ENCODE measurements at regions not wholly inside any gene's neighbourhood (a gene's known extent, or its start where the extent isn't known, plus 50 kb on each side); places are given as distances from the start of the nearest gene placed in this dataset.
"Not testable (repeated sequence)": the region's sequence is repeated elsewhere in the genome, so short reads cannot be mapped to it uniquely, and the experiment has no call there.

DNA sequence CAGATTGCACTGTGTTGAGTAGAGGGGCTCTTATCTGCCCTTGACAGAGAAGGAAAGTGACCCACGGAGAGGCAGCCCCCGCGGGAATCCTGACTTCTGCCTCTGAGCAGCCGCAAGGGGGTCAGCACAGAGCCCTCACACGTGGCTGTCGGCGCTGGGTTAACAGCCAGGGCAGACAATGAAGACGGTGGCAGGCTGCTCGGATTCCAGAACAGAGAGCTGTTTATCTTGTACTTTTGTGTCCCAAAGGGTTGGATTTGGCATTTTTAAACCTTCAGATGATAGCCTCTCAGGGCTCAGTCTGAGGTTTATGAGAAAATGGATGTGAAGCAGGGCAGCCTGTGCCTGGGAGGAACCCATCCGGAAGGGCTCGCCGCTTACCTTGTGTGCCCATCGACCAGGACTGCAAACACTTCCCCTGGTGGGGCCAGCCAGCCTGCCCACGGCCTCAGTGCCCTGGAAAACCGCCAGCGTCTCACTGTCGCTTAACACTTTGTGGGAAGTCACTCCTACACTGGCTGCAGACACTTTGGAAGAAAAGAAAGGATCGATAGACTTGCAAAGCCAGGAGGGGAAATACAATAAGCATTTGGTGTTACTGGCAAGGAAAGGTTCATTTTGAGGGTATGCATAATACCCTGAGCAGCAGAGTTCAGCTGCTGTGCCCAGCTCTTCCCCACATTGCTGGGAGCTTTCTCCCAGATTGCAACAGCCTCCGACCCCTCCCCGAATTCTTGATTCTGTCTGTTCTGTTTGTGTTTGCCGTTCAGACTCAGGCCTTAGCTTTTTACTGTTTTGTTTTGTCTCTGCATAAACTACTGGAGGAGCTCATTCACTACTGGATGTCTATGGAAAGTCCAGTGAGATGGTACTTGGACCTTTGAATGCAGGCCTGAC is 325.3 kb upstream of the MYT1L start:
- DNase-seq: peak in 15 of 56 donors; percentile 8 to 51 (median 38)

DNA sequence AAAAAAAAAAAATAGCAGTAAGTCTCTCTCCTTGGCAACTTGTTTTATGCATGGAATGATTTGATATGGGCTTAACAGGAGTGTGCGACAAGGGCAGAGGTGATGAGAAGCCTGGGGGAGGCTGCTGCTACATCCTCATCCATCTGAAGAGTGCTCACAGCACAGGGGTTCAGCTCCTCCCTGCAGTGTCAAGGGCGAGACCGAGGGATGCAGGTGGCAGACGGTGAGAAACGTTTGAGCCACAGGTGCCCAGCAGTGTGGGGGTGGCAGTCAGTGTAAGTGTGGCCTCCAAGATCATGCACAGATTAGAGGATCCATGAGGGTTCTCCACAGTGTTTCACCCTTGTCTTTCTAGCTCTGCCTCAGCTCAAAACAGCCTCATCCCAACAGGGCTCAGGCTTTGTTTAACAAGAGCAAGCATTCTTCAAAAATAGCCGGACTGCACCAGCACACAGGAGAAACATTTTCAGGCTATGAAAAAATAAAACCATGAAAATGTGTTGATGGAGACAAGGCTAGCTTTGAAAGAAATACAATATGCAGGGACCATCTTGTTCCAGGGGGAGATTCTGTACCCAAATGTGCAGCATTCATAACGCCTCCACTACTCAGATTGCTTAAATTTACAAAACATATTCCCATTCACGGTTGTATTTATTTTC is 324.5 kb upstream of the MYT1L start:
- DNase-seq: no peak

DNA sequence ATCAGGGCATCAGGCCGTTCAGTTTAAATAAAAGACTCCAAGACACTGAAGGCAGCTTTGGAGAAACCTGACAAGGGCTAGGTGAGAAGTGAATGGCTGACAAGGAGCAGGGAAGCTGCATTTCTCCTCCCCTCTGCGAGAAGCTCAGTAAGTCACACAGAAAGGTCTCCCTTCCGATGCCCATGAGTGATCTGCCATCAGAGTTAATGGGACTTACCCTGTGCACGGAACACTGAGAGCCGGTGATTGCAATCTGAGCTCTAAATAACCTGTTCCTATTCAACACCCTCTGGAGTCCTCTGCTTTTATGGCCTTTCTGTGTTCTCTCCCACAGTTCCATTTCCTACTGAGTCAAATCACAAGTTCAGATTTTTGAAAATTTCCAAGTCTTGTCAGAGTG is 322.2 kb upstream of the MYT1L start:
- DNase-seq: no peak

DNA sequence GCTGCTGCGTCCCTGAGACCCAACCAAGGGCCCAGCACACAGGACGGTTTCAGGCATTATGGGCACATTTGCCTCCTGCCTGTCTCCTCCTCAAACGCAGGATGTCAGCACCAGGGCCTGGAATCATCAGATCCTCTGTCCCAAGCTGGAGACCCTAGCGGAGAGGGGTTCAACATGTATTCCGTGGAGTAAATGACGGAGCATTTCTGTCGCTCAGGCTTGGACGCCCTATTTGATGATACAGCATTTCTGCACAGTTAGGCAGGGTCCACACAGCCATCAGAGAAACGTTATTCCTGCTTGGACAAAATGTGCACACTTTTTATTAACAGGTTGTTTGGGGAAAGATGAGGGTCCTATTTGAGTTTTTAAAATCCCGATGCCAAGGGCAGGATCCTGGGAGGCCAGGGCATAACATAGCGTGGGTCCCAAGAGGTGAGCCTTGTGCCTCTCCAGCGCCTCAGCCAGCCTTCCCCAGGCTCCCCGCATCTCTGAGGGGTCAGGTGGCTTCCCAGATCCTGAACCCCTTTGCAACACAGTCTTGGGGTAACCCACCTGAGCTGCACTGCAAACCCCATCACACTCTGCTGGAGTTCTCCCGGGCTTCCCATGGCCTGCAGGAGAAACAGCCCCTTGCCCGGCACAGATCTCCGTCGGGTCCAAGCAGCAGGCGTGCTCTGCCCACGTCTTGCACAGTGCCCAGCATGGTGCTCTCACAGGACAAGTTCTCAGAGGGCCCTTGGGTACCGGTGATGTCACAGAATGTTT is 319.7 kb upstream of the MYT1L start:
- no peak for DNase-seq

DNA sequence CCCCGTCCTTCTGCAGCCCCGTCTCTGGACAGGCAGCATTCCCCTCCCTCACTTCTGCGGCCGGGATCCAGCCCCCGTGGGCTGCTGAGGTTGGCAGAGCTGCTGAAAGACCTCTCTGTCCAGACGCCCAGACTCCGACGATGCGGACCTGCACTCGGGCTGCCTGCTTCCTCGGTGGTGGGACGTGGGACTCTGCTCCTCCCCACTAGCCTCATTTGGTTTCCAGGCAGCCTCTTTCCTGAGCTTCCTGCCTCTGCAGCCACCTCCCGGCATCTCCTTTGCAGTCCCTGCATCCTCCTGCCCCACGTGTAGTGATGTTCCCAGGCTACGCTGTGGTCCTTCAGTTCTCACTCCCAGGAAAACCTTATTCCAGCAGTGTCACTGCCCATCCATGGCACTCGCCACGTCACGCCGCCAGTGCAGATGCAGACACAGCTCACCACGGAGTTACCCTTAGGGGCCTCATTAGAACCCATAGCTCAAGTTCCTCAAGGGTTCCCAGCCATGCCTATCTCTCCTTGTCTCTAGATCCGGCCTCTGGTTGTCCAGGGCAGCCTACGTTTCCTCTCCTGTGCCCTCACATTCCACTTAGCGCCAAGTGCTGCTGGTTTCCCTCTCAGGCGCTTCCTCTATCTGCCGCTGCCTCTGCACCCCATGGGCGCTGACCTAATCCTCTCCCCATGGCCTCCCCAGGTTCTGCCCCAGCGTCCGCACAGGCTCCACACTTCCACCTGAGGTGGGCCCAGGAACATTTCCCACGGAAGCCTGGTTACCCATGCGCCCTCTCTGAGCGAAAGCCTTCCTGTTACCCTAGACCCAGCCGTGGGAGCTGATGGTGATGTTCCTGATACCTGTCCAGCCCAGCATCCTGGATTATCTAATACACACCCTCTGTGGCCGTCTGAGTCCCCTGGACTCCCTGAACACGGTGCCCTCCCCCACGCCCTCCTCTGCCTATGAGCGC is 318.3 kb upstream of the MYT1L start:
- DNase-seq: no peak

DNA sequence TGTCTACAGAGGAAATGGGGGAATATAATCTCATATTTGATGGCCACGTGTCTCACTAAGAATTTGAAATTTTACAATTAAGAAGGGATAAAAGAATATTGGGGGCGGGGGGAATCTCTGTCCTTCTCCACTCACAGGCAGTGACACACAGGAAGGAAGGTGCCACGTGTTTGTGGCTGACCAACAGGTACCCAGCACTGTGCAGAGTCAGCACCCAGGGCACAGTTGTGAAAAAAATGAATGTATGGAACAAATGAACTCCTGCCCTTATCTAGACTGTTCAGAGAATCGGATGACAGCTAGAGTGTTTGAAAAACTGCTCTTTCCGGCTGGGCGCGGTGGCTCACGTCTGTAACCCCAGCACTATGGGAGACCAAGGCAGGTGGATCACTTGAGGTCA is 317.0 kb upstream of the MYT1L start:
- DNase-seq: no peak

DNA sequence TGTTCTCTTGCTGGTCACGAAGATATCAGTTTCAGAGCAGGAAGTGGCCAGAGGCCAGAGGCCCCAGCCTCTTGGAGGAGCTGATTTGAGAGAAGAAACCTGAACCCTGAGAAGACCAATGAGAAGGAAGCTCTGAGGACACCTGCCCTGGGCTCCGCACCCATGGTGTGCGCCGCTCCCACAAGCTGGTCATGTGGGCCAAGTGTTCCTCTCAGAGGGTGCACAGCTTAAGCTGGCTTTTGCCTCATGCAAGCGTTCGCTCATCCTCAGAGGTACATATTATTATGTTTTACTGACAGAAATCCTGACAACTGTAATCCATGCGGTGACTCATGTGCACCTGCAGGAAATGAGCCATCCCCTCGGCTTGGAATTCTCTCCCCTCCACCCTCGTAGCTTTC is 316.1 kb upstream of the MYT1L start:
- peak in 22 of 56 donors; percentile 20 to 74 (median 48) for DNase-seq

DNA sequence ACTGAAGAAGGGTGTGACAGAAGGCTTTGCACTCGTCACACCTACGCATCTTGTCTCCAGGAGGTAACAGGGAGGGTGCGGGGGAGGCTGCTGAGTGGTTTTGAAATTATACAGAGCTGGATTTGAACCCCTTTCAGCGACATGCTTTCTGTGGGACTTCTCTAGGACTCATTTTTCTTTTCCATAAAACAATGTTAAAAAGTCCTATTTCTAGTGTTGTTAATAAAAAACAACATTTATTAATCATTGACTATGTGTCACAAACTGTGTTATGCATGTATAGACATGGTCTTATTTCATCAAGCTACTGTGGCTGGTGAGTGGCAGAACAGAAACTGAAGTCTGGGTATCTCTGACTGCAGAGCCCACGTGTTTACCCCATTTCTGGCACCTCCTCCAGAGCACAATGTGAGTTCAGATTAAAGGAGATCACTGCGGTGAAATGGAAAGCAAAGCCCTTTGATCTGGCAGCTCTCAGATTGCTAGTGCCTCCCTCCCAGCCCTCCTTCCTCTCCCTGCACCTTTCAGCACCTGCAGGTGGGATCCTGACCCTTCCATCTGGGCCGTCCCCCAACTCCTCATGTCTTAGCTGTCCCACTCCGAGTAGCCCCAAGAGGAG is 315.5 kb upstream of the MYT1L start:
- peak in 27 of 56 donors; percentile 17 to 82 (median 48) for DNase-seq

DNA sequence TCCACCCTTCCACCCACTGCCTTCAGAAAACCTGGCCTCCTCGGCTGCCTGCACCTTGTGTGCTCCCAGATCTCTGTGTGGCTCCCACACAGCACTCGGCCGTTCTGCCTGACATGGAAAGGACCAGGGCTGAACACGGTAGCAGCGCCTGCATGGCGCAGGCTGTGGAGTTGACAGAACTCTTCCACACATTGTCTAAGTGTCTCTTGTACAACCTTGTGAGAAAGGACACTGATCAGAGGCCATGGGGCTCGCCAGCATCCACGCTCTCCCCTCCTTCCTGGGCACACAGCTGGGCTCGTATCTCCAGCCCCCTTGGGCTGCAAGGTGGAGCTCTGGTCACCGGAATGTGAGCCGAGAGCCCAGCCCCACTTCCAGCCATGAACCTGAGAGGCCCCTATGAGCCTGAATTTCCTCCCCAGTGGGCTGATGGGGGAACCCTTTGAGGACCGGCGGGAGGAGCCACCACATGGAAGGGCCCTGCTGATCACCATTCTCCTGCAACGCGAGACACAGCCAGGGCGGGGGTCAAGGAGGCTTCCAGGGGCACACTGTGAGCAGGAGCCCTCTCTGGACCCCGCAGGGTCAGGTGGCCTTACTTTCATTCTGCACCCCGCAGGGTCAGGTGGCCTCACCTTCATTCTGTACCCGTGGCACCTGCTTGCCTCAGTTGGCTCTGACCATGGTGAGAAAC is 314.2 kb upstream of the MYT1L start:
- DNase-seq: no peak

DNA sequence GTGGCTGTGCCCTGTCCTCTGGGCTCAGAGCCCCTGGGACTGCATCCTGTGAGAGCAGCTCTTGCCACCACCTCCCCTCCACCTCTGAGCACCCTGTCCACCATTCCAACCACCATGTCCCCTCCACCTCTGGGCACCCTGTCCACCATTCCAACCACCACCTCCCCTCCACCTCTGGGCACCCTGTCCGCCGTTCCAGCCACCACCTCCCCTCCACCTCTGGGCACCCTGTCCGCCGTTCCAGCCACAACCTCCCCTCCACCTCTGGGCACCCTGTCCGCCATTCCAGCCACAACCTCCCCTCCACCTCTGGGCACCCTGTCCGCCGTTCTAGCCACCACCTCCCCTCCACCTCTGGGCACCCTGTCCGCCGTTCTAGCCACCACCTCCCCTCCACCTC is 313.7 kb upstream of the MYT1L start:
- DNase-seq: not testable (repeated sequence)

DNA sequence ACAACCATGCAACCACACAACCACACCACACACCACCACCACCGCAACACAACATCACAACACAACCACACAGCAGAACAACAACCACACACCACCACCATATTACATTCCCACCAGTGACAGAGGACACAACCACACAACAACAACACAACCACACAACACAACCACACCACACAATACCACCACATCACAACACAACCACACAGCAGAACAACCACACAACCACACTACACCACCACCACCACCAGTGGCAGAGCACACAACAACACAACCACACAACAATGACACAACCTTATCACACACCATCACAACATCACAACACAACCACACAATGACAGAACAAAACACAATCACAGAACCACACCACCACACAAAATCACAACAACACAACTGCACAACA is 313.0 kb upstream of the MYT1L start:
- DNase-seq: no peak

DNA sequence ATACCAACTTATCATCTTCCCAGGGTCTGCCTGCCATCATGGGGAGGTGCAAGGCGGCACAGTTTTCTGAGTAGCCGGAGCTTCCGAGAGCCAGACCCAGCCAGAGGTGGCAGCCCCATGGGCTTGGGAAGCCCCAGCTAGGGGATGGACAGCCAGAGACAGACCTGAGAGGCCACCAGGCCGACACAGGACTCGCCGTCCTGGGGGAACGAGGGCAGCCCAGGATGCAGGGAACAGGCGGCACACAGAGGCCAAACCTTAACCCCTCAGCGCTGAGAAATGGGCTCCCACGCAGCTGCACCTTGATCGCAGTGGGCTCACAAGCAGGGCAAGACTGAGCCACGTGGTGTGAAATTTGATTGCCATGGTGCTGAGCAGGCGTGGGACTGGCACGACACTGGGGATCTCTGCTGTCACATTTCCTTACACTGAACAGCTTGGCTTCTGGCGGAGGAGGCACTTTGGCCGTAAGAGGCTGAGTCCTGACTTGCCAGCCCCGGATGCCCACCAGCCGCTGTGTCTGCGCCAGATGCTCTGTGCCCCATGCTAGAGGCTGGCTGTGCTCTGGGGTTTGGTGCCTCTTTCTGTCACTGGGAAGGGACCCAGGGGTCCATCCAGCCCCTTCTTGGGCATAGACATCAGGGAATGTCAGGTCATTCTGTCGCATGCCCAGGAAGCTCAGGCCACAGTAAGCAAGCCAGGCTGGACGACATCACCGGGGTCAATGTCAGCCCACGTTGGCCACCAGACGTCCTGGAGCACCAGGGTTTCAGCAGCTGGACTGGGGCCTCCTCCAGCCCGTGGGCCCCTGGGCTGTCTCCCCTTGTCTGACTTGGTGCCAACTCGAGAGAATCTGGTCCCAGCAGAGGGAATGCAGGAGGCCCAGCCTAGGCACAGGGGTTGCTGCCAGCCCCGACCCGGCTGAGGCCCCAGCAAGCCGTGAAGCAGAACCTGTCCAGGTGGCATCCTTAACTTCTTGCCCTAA is 312.1 kb upstream of the MYT1L start:
- peak in 2 of 56 donors; percentile 13 to 32 for DNase-seq

DNA sequence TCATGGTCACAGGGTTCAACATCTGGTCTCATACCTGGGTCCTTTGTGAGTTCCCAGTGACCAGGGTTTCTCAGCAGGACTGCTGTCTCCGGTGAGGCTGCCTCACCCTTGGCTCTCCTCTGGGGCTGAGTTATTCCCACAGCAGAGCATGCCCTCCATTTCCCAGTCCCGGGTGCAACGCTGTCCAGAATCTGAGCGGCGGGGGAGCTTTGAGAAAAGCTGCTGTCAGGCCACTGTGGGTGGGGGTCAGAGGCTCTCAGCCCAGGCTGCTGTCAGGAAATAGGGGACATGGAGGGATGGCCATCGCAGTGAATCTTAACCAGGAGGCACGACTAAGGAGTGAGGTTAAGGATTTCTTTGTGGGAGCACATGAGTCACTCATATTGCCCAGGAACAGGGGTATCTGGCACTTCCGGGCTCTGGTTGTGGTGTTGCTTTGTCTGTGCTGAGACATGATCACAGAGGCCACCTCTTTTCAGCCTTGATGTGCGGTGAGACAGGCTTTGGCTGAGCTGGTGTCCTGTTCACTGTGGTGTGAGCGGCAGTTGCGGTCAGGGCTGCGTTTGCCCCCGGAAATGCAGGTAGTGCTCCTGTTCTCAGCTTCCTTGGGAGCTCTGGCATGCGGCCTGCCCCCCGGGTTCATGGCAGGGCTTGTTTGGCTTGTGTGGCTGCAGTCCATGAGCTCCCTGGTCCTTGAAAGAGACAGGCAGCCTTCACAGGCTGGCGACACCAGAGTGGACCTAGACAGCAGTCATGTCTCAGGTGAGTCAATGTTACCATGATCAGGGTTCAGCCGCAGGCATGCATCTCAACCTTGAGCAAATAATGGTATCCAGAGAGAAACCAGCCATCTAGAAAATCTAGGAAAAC is 310.7 kb upstream of the MYT1L start:
- no peak for DNase-seq

DNA sequence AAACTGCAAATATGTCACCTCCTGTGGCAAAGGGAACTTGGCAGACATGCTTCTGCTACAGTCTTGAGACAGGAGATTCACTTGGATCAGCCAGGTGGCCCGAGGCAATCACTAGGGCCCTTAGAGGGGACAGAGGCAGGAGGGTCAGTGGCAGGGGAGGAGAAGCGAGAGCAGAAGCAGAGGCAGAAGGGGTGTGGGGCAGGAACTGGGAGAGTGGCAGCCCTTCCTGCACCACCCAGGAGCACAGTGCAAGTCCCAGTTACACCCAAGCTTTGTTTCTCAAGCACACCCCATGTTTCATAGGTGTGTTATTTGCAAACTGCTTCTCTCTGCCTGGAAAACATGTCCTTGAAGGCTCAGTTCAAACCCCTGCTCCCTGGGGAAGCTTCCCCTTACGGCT is 309.7 kb upstream of the MYT1L start:
- DNase-seq: no peak

DNA sequence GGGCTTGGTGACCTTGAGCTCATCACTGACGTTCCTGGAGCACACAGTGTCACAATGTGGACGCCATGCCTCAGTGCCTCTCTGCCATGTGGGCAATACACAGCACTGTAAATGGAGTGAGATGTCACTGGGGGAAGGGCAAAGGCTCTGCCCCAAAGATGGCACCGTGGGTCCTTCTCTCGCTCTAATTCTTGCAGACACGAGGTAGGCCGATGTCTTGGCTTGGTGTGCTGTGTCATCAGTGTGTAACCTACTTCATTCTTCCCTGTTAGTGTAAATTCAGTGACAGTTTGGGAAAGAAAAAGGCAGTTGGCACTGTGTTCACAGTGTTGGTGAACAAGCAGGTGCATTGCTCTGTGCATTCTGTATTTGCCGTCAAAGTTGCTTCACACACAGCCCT is 309.3 kb upstream of the MYT1L start:
- DNase-seq: no peak

DNA sequence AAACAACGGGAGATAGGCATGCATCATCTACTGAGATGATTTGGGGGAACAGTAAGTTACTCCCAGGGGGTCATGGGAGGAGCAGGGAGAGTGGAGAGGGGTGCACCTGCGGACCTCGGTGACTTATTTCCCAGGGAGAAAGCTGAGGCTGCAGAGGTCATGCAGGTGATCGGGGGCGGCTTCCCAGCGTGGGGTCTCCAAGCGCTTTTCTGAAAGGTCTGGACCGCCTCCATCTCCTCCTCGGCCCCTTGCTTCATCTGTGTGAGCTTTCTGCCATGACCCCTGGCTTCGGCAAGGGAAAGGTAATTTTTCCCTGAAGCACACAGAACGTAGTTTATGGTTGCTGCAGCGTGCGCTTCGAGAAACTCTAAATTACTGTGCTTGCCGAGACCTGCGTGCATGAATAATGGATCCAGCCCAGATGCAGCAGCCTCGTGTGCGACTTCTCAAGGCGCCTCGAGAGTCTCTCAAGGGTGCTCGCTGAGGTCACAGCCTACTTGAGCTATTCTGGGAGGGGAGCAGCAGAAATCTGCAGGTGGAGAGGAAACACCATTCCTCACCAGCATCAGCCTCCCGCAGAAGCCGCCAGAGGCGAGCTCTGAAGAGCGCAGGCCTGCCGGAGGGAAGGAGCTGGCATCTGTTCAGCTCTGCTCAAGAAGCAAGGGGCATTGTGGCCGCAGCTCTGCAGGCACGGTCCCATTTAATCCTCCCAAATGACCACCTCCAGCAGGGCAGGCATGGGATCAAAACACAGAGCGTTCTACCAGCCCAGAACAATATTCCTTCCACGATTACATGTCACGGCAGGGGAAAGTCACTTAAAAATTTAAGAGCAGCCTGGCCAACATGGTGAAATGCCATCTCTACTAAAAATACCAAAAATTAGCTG is 308.4 kb upstream of the MYT1L start:
- peak in 19 of 56 donors; percentile 11 to 77 (median 42) for DNase-seq

All from nucleus accumbens (tissue), 56 donors.